HCT116 (cell line): ENCODE measurements at regions not wholly inside any gene's neighbourhood (a gene's known extent, or its start where the extent isn't known, plus 50 kb on each side); places are given as distances from the start of the nearest gene placed in this dataset.

ENCODE experiments used
- ATAC-seq: fragments of 200-7000 bp; cut with Tn5 transposase; 2 replicates; pipeline ENCODE4 v1.9.1; 2020; ENCODE audit warnings: mild to moderate bottlenecking, moderate library complexity
- BruUV-seq: library from RNA; stranded (reverse); fragments of 400-500 nt; replicated peaks from 2 replicates; lab custom pipeline; 2021; lab: Mats Ljungman, UMichigan
- CTCF ChIA-PET: fragments of 300-600 bp; sonication (Branson Sonifier 250); formaldehyde crosslinking; loops from one replicate; lab custom pipeline; 2021; ENCODE audit warnings: antibody characterized with exemption; lab: Charles Lee
- POLR2A ChIA-PET: fragments of 300-600, 350-600 bp; sonication (Branson Sonifier 250); formaldehyde crosslinking; loops from one replicate; lab custom pipeline; 2021; ENCODE audit warnings: antibody characterized with exemption; lab: Charles Lee
- RAD21 ChIA-PET, 2 experiments: fragments of 300-600 bp; sonication (Branson Sonifier 250); formaldehyde crosslinking; loops; one replicate each; lab custom pipeline; 2023; ENCODE audit warnings: low total read pairs in 2 of 2; ENCODE audit not compliant: uncharacterized antibody in 2 of 2, unreplicated experiment in 2 of 2, low non-redundant PET in 1 of 2; lab: Charles Lee
- DNase-seq: peaks from one replicate; pipeline ENCODE4 v3.0.0-alpha.2; 2010; ENCODE audit warnings: low read depth, low spot score
- H2AFZ ChIP-seq: fragments of 200-600 bp; shearing (Covaris generic), sonication (generic); 2 replicates; pipeline ENCODE4 v1.6.1; 2017; ENCODE audit warnings: low read depth, mixed run types, mixed read lengths, antibody characterized with exemption, low read length; ENCODE audit not compliant: poor library complexity, severe bottlenecking
- H3K27ac ChIP-seq: 2 replicates; pipeline ENCODE4 v1.5.1; 2012; ENCODE audit warnings: low read depth, low read length
- H3K27me3 ChIP-seq: fragments of 200-600 bp; sonication (generic); 2 replicates; pipeline ENCODE4 v1.6.1; 2016; ENCODE audit warnings: mixed run types, low read length, mixed read lengths; ENCODE audit not compliant: insufficient read depth
- H3K36me3 ChIP-seq, 2 experiments: fragments of 200-500 bp in 1 of 2; fragments of 200-600 bp in 1 of 2; sonication (Bioruptor generic) in 1 of 2; sonication (generic) in 1 of 2; 2 replicates each; pipeline versions ENCODE4 v1.5.1 to v1.6.1; 2014 to 2016; ENCODE audit warnings: low read length in 2 of 2, inconsistent platforms in 1 of 2, mixed read lengths in 1 of 2, mixed run types in 1 of 2; ENCODE audit not compliant: insufficient read depth in 2 of 2, control insufficient read depth in 1 of 2
- H3K4me1 ChIP-seq, 2 experiments: fragments of 200-600 bp in 1 of 2; sonication (generic) in 1 of 2; 2 replicates each; pipeline versions ENCODE4 v1.5.1 to v1.6.1; 2012 to 2017; ENCODE audit warnings: low read length in 2 of 2, inconsistent platforms in 1 of 2, mild to moderate bottlenecking in 1 of 2, mixed read lengths in 1 of 2, mixed run types in 1 of 2, moderate library complexity in 1 of 2; ENCODE audit not compliant: insufficient read depth in 2 of 2, control insufficient read depth in 1 of 2
- H3K4me2 ChIP-seq: fragments of 200-600 bp; sonication (generic); 2 replicates; pipeline ENCODE4 v1.6.1; 2017; ENCODE audit warnings: mixed run types, low read length, mixed read lengths
- H3K4me3 ChIP-seq, 2 experiments: fragments of 200-600 bp in 1 of 2; sonication (generic) in 1 of 2; replicated peaks in 1 of 2; 2 replicates each; pipeline ENCODE4 v1.5.1; 2011 to 2016; ENCODE audit warnings: low read length in 2 of 2, control low read depth in 1 of 2, low read depth in 1 of 2, mild to moderate bottlenecking in 1 of 2, mixed read lengths in 1 of 2, mixed run types in 1 of 2
- H3K79me2 ChIP-seq: fragments of 200-600 bp; sonication (generic); 2 replicates; pipeline ENCODE4 v1.6.1; 2017; ENCODE audit warnings: mild to moderate bottlenecking, mixed run types, low read length, moderate library complexity, mixed read lengths; ENCODE audit not compliant: insufficient read depth
- H3K9ac ChIP-seq: fragments of 200-600 bp; sonication (generic); 2 replicates; pipeline ENCODE4 v1.6.1; 2016; ENCODE audit warnings: low read length, mixed read lengths
- H3K9me2 ChIP-seq: fragments of 200-600 bp; sonication (generic), shearing (Covaris generic); 2 replicates; pipeline ENCODE4 v1.6.1; 2017; ENCODE audit warnings: mixed run types, mild to moderate bottlenecking, moderate library complexity; ENCODE audit not compliant: insufficient read depth
- H3K9me3 ChIP-seq, 2 experiments: fragments of 200-500 bp in 1 of 2; fragments of 200-600 bp in 1 of 2; sonication (Bioruptor generic) in 1 of 2; sonication (generic) in 1 of 2; 2 replicates each; pipeline ENCODE4 v1.6.1; 2014 to 2017; ENCODE audit warnings: low read length in 2 of 2, mixed read lengths in 2 of 2, inconsistent platforms in 1 of 2, low read depth in 1 of 2, mild to moderate bottlenecking in 1 of 2, mixed run types in 1 of 2, moderate library complexity in 1 of 2; ENCODE audit not compliant: control insufficient read depth in 1 of 2, insufficient read depth in 1 of 2
- H4K20me1 ChIP-seq: fragments of 200-600 bp; sonication (generic), shearing (Covaris generic); 2 replicates; pipeline ENCODE4 v1.6.1; 2017; ENCODE audit warnings: mixed run types, mild to moderate bottlenecking, moderate library complexity; ENCODE audit not compliant: insufficient read depth
- CEBPB ChIP-seq: IDR thresholded peaks from 2 replicates; pipeline ENCODE4 v1.6.1; 2012; ENCODE audit warnings: low read depth
- EGR1 ChIP-seq: IDR thresholded peaks from 2 replicates; pipeline ENCODE4 v1.6.1; 2012; ENCODE audit warnings: low read depth
- EZH2 ChIP-seq: fragments of 200-600 bp; sonication (generic); IDR thresholded peaks from 2 replicates; pipeline ENCODE4 v1.6.1; 2017; ENCODE audit warnings: antibody characterized with exemption, mixed run types
- EZH2phosphoT487 ChIP-seq: fragments of 200-600 bp; IDR thresholded peaks from 2 replicates; pipeline ENCODE4 v1.6.1; 2018; ENCODE audit warnings: antibody characterized with exemption, borderline replicate concordance
- FOSL1 ChIP-seq: IDR thresholded peaks from 2 replicates; pipeline ENCODE4 v1.6.1; 2012; ENCODE audit warnings: low read depth
- JUND ChIP-seq: IDR thresholded peaks from 2 replicates; pipeline ENCODE4 v1.6.1; 2012
- POLR2A ChIP-seq: IDR thresholded peaks from 2 replicates; pipeline ENCODE4 v1.7.0; 2011; ENCODE audit warnings: borderline replicate concordance; ENCODE audit not compliant: insufficient read depth, insufficient read length; ENCODE audit errors: extremely low read depth
- RAD21 ChIP-seq: IDR thresholded peaks from 2 replicates; pipeline ENCODE4 v1.6.1; 2012; ENCODE audit warnings: low read depth, mild to moderate bottlenecking
- SP1 ChIP-seq: IDR thresholded peaks from 2 replicates; pipeline ENCODE4 v1.6.1; 2012; ENCODE audit warnings: low read depth
- SRF ChIP-seq: IDR thresholded peaks from 2 replicates; pipeline ENCODE4 v1.6.1; 2012; ENCODE audit warnings: low read depth
- TCF7L2 ChIP-seq: IDR thresholded peaks from 2 replicates; pipeline ENCODE4 v1.7.0; 2011; ENCODE audit warnings: borderline replicate concordance, inconsistent platforms; ENCODE audit not compliant: insufficient read depth, insufficient read length; ENCODE audit errors: extremely low read depth
- ZFX ChIP-seq: fragments of 450-650 bp; IDR thresholded peaks from 2 replicates; pipeline ENCODE4 v1.6.1; 2017
- ZNF274 ChIP-seq: fragments of 200-500 bp; sonication (Bioruptor generic); IDR thresholded peaks from 2 replicates; pipeline ENCODE4 v1.6.1; 2014; ENCODE audit warnings: mild to moderate bottlenecking, low read depth, low read length, inconsistent platforms
- intact Hi-C: fragments of 100-400 bp; cut with micrococcal nuclease; formaldehyde crosslinking; loops from 2 replicates; pipeline ENCODE4 v1.10.0; 2022
- TF ChIP-seq, protein P1 (sequence below): IDR thresholded peaks from 2 replicates; pipeline ENCODE4 v1.6.1; 2012
- TF ChIP-seq, protein P2 (sequence below): IDR thresholded peaks from 2 replicates; pipeline ENCODE4 v1.6.1; 2012
- TF ChIP-seq, protein P3 (sequence below), 3 experiments: fragments of 200-600 bp in 1 of 3; sonication (generic) in 1 of 3; IDR thresholded peaks in 2 of 3; conservative IDR thresholded peaks in 1 of 3; 2 replicates each; pipeline ENCODE4 v1.5.1; 2012 to 2017; ENCODE audit warnings: low read depth in 2 of 3, low read length in 2 of 3, antibody characterized with exemption in 1 of 3, borderline replicate concordance in 1 of 3, control low read depth in 1 of 3, mild to moderate bottlenecking in 1 of 3, mixed read lengths in 1 of 3, mixed run types in 1 of 3, moderate library complexity in 1 of 3; ENCODE audit not compliant: insufficient read depth in 1 of 3

DNA sequence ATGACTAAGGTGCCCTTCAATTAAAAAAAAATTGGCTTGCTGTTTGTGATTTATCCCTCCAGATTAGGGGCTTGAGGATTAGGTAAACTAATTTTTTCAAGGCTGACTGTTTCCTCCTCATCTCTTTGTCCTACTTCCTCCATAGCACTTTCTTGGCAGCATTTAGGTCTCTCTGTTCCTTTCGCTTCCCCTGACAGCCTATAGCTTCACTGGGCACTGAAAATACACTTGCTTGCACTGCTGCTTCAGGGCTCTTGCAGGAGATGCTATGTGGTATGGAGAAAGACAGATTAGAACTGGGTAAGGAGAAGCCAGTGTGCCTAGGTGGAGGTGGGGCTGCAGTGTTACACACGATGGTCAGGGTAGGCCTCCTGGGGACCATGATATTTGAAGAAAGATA is 112.3 kb upstream of the SFRP2 start:
- no peaks in the 10 kb centered on the region for H3K9me3 ChIP-seq
- RAD21 ChIA-PET, result no interaction called here

DNA sequence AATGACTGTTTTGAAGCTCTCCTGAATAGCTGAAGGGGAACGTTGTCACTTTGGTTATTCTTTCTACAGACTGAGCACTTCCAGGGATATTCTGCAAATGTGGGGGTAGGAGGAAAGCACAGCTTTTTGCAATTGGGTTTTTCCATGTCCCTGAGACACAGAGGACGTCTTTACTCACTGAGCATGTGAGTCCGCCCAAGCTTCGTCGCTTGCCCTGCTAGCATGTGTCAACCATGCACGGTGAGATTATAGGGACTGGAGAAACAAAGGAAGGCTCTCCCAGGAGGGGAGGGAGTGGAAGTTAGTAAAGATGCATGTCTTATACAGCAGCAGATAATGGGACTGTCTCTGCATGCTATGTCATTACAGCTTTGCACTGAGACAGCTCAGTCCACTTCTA is 111.5 kb upstream of the SFRP2 start:
- no peaks in the 10 kb centered on the region for H3K27me3 ChIP-seq
- H3K4me2 ChIP-seq, result no peak overlapping the region
- H3K9me2 ChIP-seq, result no peaks in the 10 kb centered on the region
- no peaks in the 10 kb centered on the region for H3K79me2 ChIP-seq
- BruUV-seq, result no TSS peak
- no peak overlapping the region for H2AFZ ChIP-seq
- no peaks in the 10 kb centered on the region for H4K20me1 ChIP-seq
- ChIA-PET RAD21 (no interaction called here), CTCF (no interaction called here), POLR2A (no interaction called here)
- no peak overlapping the region for H3K4me3 ChIP-seq
- H3K9ac ChIP-seq, result no peak overlapping the region
- TF ChIP-seq JUND (no peak), EZH2phosphoT487 (no peak), ZFX (no peak), POLR2A (no peak), RAD21 (no peak), FOSL1 (no peak), EGR1 (no peak), SP1 (no peak)
- TF ChIP-seq, protein P1, sequence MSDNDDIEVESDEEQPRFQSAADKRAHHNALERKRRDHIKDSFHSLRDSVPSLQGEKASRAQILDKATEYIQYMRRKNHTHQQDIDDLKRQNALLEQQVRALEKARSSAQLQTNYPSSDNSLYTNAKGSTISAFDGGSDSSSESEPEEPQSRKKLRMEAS, result no peak
- TF ChIP-seq, protein P2, sequence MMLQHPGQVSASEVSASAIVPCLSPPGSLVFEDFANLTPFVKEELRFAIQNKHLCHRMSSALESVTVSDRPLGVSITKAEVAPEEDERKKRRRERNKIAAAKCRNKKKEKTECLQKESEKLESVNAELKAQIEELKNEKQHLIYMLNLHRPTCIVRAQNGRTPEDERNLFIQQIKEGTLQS, result no peak
- H3K27ac ChIP-seq, result no peak overlapping the region
- H3K36me3 ChIP-seq, result no peaks in the 10 kb centered on the region
- DNase-seq, result no peak
- H3K4me1 ChIP-seq, result no peaks in the 10 kb centered on the region
- intact Hi-C loops, result no loop called here
- H3K9me3 ChIP-seq, result no peaks in the 10 kb centered on the region
- ATAC-seq, result no peak

More for the DNA sequence above, 112.3 kb upstream of the SFRP2 start:
- no peak for ATAC-seq
- Histone ChIP-seq H3K36me3 (no peaks in the 10 kb centered on the region), H3K4me1 (no peaks in the 10 kb centered on the region), H3K27me3 (no peaks in the 10 kb centered on the region), H4K20me1 (no peaks in the 10 kb centered on the region), H3K4me3 (no peak overlapping the region), H3K9me2 (no peaks in the 10 kb centered on the region), H3K27ac (no peak overlapping the region), H3K9ac (no peak overlapping the region), H3K4me2 (no peak overlapping the region), H3K79me2 (no peaks in the 10 kb centered on the region), H2AFZ (no peak overlapping the region)
- CTCF ChIA-PET, result interaction anchor here (0.6 kb wide), 1 partner anchor 132 kb away, joined by 3 read pairs; no protein-coding TSS in a partner anchor
- POLR2A ChIA-PET, result no interaction called here
- BruUV-seq, result no TSS peak
- DNase-seq, result no peak
- TF ChIP-seq ZNF274 (no peak), TCF7L2 (no peak), SP1 (no peak), SRF (no peak), CEBPB (no peak), EZH2 (no peak)
- TF ChIP-seq, protein P3, sequence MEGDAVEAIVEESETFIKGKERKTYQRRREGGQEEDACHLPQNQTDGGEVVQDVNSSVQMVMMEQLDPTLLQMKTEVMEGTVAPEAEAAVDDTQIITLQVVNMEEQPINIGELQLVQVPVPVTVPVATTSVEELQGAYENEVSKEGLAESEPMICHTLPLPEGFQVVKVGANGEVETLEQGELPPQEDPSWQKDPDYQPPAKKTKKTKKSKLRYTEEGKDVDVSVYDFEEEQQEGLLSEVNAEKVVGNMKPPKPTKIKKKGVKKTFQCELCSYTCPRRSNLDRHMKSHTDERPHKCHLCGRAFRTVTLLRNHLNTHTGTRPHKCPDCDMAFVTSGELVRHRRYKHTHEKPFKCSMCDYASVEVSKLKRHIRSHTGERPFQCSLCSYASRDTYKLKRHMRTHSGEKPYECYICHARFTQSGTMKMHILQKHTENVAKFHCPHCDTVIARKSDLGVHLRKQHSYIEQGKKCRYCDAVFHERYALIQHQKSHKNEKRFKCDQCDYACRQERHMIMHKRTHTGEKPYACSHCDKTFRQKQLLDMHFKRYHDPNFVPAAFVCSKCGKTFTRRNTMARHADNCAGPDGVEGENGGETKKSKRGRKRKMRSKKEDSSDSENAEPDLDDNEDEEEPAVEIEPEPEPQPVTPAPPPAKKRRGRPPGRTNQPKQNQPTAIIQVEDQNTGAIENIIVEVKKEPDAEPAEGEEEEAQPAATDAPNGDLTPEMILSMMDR (IDR thresholded peaks at IDR 0.05 in 2 of 3, conservative IDR thresholded peaks at IDR 0.05 in 1 of 3; ENCODE audit: borderline replicate concordance in 1 of 3, insufficient read depth in 1 of 3, low read depth in 2 of 3, low read length in 2 of 3), result no peak
- TF ChIP-seq, protein P1, result no peak
- intact Hi-C loops, result no loop called here
